Hepatocyte (in vitro differentiated cells): ENCODE measurements at regions not wholly inside any gene's neighbourhood (a gene's known extent, or its start where the extent isn't known, plus 50 kb on each side); places are given as distances from the start of the nearest gene placed in this dataset.

Source experiments
- CTCF ChIP-seq: fragments of 200-600 bp; sonication (generic); IDR thresholded peaks from 2 replicates; pipeline ENCODE4 v1.5.1; 2016; ENCODE audit warnings: antibody characterized with exemption, mild to moderate bottlenecking; ENCODE audit not compliant: poor library complexity
- EZH2 ChIP-seq: fragments of 200-600 bp; sonication (generic); IDR thresholded peaks from 2 replicates; pipeline ENCODE4 v1.6.1; 2016; ENCODE audit warnings: antibody characterized with exemption, mild to moderate bottlenecking, borderline replicate concordance

GRCh38 chr18:34600874-34601656 is 109.0 kb upstream of the DTNA start:
- no peak for TF ChIP-seq CTCF
- TF ChIP-seq EZH2: no peak
